ENCODE measurements at regions not wholly inside any gene's neighbourhood (a gene's known extent, or its start where the extent isn't known, plus 50 kb on each side); places are given as distances from the start of the nearest gene placed in this dataset.
"Not testable (repeated sequence)": the region's sequence is repeated elsewhere in the genome, so short reads cannot be mapped to it uniquely, and the experiment has no call there.

GRCh38 chr6:48530978-48531377 lies 420.0 kb upstream of the PTCHD4 start:
- DNase-seq (ENCODE audit: low read depth, low spot score), result not testable (repeated sequence)

GRCh38 chr6:48525849-48526248 lies 414.9 kb upstream of the PTCHD4 start:
- no peak for DNase-seq (ENCODE audit: low read depth, low spot score)

GRCh38 chr6:48520951-48521350 lies 410.0 kb upstream of the PTCHD4 start:
- no peak for DNase-seq (ENCODE audit: low read depth, low spot score)

- DNase-seq (ENCODE audit: low read depth, low spot score), result no peak
Observed at GRCh38 chr6:48512390-48512789, 401.4 kb upstream of the PTCHD4 start.

- no peak for DNase-seq (ENCODE audit: low read depth, low spot score)
Observed at GRCh38 chr6:48511378-48511777, 400.4 kb upstream of the PTCHD4 start.

- DNase-seq (ENCODE audit: low read depth, low spot score), result no peak
Observed at GRCh38 chr6:48505621-48506020, 394.6 kb upstream of the PTCHD4 start.

- DNase-seq (ENCODE audit: low read depth, low spot score), result not testable (repeated sequence)
Observed at GRCh38 chr6:48493432-48493831, 382.4 kb upstream of the PTCHD4 start.

- DNase-seq (ENCODE audit: low read depth, low spot score), result no peak
Observed at GRCh38 chr6:48490658-48491057, 379.7 kb upstream of the PTCHD4 start.

- DNase-seq (ENCODE audit: low read depth, low spot score), result no peak
Observed at GRCh38 chr6:48486876-48487275, 375.9 kb upstream of the PTCHD4 start.

GRCh38 chr6:48486373-48486772 lies 375.4 kb upstream of the PTCHD4 start:
- no peak for DNase-seq (ENCODE audit: low read depth, low spot score)

- DNase-seq (ENCODE audit: low read depth, low spot score), result no peak
Observed at GRCh38 chr6:48476257-48476656, 365.3 kb upstream of the PTCHD4 start.

GRCh38 chr6:48475275-48475674 lies 364.3 kb upstream of the PTCHD4 start:
- DNase-seq (ENCODE audit: low read depth, low spot score), result no peak

- DNase-seq (ENCODE audit: low read depth, low spot score), result no peak
Observed at GRCh38 chr6:48474830-48475229, 363.8 kb upstream of the PTCHD4 start.

GRCh38 chr6:48474136-48474535 lies 363.1 kb upstream of the PTCHD4 start:
- DNase-seq (ENCODE audit: low read depth, low spot score), result no peak

GRCh38 chr6:48472535-48472934 lies 361.5 kb upstream of the PTCHD4 start:
- no peak for DNase-seq (ENCODE audit: low read depth, low spot score)

- DNase-seq (ENCODE audit: low read depth, low spot score), result no peak
Observed at GRCh38 chr6:48472091-48472490, 361.1 kb upstream of the PTCHD4 start.

- DNase-seq (ENCODE audit: low read depth, low spot score), result no peak
Observed at GRCh38 chr6:48471326-48471725, 360.3 kb upstream of the PTCHD4 start.

- no peak for DNase-seq (ENCODE audit: low read depth, low spot score)
Observed at GRCh38 chr6:48449002-48449401, 338.0 kb upstream of the PTCHD4 start.

GRCh38 chr6:48447251-48447650 lies 336.3 kb upstream of the PTCHD4 start:
- DNase-seq (ENCODE audit: low read depth, low spot score), result no peak

- no peak for DNase-seq (ENCODE audit: low read depth, low spot score)
Observed at GRCh38 chr6:48429610-48430009, 318.6 kb upstream of the PTCHD4 start.

- no peak for DNase-seq (ENCODE audit: low read depth, low spot score)
Observed at GRCh38 chr6:48429021-48429420, 318.0 kb upstream of the PTCHD4 start.

- no peak for DNase-seq (ENCODE audit: low read depth, low spot score)
Observed at GRCh38 chr6:48426636-48427035, 315.6 kb upstream of the PTCHD4 start.

GRCh38 chr6:48423640-48424365 lies 312.8 kb upstream of the PTCHD4 start:
- DNase-seq (ENCODE audit: low read depth, low spot score), result no peak

GRCh38 chr6:48419992-48420391 lies 309.0 kb upstream of the PTCHD4 start:
- no peak for DNase-seq (ENCODE audit: low read depth, low spot score)

Data from smooth muscle cell of the brain vasculature (primary cell).